Liver (tissue), 3 donors: ENCODE measurements at regions not wholly inside any gene's neighbourhood (a gene's known extent, or its start where the extent isn't known, plus 50 kb on each side); places are given as distances from the start of the nearest gene placed in this dataset.

Experiments used
- CTCF ChIP-seq: fragments of 150-350 bp; IDR thresholded peaks from 2 replicates; pipeline ENCODE4 v1.5.1; 2017; ENCODE audit warnings: improper control_type of control experiment, low read depth, low read length; ENCODE audit not compliant: missing input control
- FOXA1 ChIP-seq: IDR thresholded peaks from 2 replicates; pipeline ENCODE4 v1.6.1; 2016; ENCODE audit warnings: antibody characterized with exemption
- GABPA ChIP-seq, 2 donors: IDR thresholded peaks in 1 of 2; conservative IDR thresholded peaks in 1 of 2; 2 replicates each; pipeline ENCODE4 v1.6.1; 2016; ENCODE audit warnings: antibody characterized with exemption in 2 of 2, mild to moderate bottlenecking in 1 of 2, moderate library complexity in 1 of 2
- HNF4A ChIP-seq, 2 donors: conservative IDR thresholded peaks; 2 replicates each; pipeline ENCODE4 v1.6.1; 2016; ENCODE audit warnings: antibody characterized with exemption in 2 of 2, mild to moderate bottlenecking in 2 of 2
- JUND ChIP-seq, 2 donors: IDR thresholded peaks; 2 replicates each; pipeline ENCODE4 v1.6.1; 2016; ENCODE audit warnings: antibody characterized with exemption in 2 of 2
- MAX ChIP-seq: IDR thresholded peaks from 2 replicates; pipeline ENCODE4 v1.6.1; 2016; ENCODE audit warnings: antibody characterized with exemption
- NR2F2 ChIP-seq: IDR thresholded peaks from 2 replicates; pipeline ENCODE4 v1.6.1; 2016; ENCODE audit warnings: antibody characterized with exemption
- RAD21 ChIP-seq, 2 donors: IDR thresholded peaks; 2 replicates each; pipeline ENCODE4 v1.6.1; 2016; ENCODE audit warnings: antibody characterized with exemption in 2 of 2, mild to moderate bottlenecking in 2 of 2
- SP1 ChIP-seq: IDR thresholded peaks from 2 replicates; pipeline ENCODE4 v1.6.1; 2018; ENCODE audit warnings: antibody characterized with exemption, mild to moderate bottlenecking
- TAF1 ChIP-seq: conservative IDR thresholded peaks from 2 replicates; pipeline ENCODE4 v1.6.1; 2016; ENCODE audit warnings: antibody characterized with exemption, mild to moderate bottlenecking
- YY1 ChIP-seq: IDR thresholded peaks from 2 replicates; pipeline ENCODE4 v1.6.1; 2016; ENCODE audit warnings: antibody characterized with exemption, mild to moderate bottlenecking
- TF ChIP-seq, protein P1 (sequence below): IDR thresholded peaks from 2 replicates; pipeline ENCODE4 v1.6.1; 2016; ENCODE audit warnings: antibody characterized with exemption
- donor health status: healthy.
- donor health status: healthy.

- TF ChIP-seq CTCF (no peak), SP1 (no peak), FOXA1 (no peak), GABPA (IDR thresholded peaks at IDR 0.05 in 1 of 2, conservative IDR thresholded peaks at IDR 0.05 in 1 of 2) (no peak), YY1 (no peak), RAD21 (IDR thresholded peaks at IDR 0.05) (no peak), TAF1 (no peak), HNF4A (conservative IDR thresholded peaks at IDR 0.05) (no peak), MAX (no peak), NR2F2 (no peak), JUND (IDR thresholded peaks at IDR 0.05) (no peak)
- TF ChIP-seq, protein P1, sequence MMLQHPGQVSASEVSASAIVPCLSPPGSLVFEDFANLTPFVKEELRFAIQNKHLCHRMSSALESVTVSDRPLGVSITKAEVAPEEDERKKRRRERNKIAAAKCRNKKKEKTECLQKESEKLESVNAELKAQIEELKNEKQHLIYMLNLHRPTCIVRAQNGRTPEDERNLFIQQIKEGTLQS = no peak
These were observed 336.6 kb upstream of the TBC1D5 start for GRCh38 chr3:18079062-18079461.
